Kidney (tissue), 13 donors: ENCODE measurements at regions not wholly inside any gene's neighbourhood (a gene's known extent, or its start where the extent isn't known, plus 50 kb on each side); places are given as distances from the start of the nearest gene placed in this dataset.

Experiments used
- DNase-seq, 5 donors: peaks; one replicate each; pipeline ENCODE4 v3.0.0-alpha.2; 2013 to 2020
- FAIRE-seq: peaks from 2 replicates; lab custom pipeline; 2012; peaks lifted over from hg19 to GRCh38; lab: Jason Lieb, UNC
- H3K27ac ChIP-seq, 2 donors: one replicate each; pipeline ENCODE4 v1.7.0; 2013; ENCODE audit warnings: low read depth in 2 of 2, low read length in 2 of 2, inconsistent platforms in 1 of 2
- H3K27me3 ChIP-seq: one replicate; pipeline ENCODE4 v1.7.1; 2013; ENCODE audit warnings: low read length, inconsistent platforms; ENCODE audit not compliant: control insufficient read depth, insufficient read depth
- H3K36me3 ChIP-seq, 3 donors: one replicate each; pipeline versions ENCODE4 v1.7.0 to v1.7.1; 2013; ENCODE audit warnings: low read length in 3 of 3, control low read depth in 1 of 3, inconsistent platforms in 1 of 3; ENCODE audit not compliant: insufficient read depth in 3 of 3, control insufficient read depth in 2 of 3
- H3K4me1 ChIP-seq, 3 donors: one replicate each; pipeline versions ENCODE4 v1.7.0 to v1.7.1; 2013; ENCODE audit warnings: low read length in 3 of 3, inconsistent platforms in 1 of 3, low read depth in 1 of 3; ENCODE audit not compliant: control insufficient read depth in 2 of 3, insufficient read depth in 2 of 3
- H3K4me3 ChIP-seq, 3 donors: one replicate each; pipeline versions ENCODE4 v1.7.0 to v1.8.1; 2013; ENCODE audit warnings: low read length in 3 of 3, control low read depth in 1 of 3, inconsistent platforms in 1 of 3
- H3K9ac ChIP-seq, 3 donors: one replicate each; pipeline versions ENCODE4 v1.7.0 to v1.7.1; 2013; ENCODE audit warnings: low read length in 3 of 3, control low read depth in 1 of 3, inconsistent platforms in 1 of 3
- H3K9me3 ChIP-seq, 3 donors: one replicate each; pipeline versions ENCODE4 v1.7.0 to v1.7.1; 2013; ENCODE audit warnings: low read length in 3 of 3, control low read depth in 1 of 3, inconsistent platforms in 1 of 3; ENCODE audit not compliant: control insufficient read depth in 2 of 3, insufficient read depth in 1 of 3
- CTCF ChIP-seq: IDR thresholded peaks from 3 replicates; pipeline ENCODE4 v1.5.1; 2012; ENCODE audit warnings: mild to moderate bottlenecking, moderate library complexity, borderline replicate concordance; ENCODE audit not compliant: insufficient read depth; ENCODE audit errors: extremely low read depth
- intact Hi-C: fragments of 100-400 bp; cut with DNase I; formaldehyde crosslinking; loops from one replicate; pipeline ENCODE4 v1.11.1; 2022
- donor health status: control.
- donor health status: control.
- donor health status: control.
- donor health status: control.
- donor health status: control.
- donor health status: DM: yes; HTN: yes; CAD: no.
- donor health status: Normal renal cell carcinoma (clear cell type).

DNA sequence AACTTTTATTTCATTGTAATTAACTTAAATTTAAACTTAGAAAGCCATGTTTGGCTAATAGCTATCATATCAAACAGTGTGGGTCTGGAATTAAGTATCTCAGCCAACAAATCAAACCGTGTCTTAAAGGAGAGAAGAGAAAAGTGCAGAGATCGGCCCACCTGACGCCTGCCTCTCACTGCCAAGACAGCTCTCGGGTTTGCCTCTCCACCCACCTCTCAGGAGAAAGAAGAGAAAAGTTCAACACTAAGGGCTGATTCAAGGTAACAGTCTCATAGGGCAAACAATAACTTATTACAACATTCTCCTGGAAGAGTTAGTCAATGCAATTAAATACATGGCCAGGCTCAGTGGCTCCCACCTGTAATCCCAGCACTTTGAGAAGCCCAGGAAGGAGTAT, 64.8 kb upstream of the PRR20G start:
- TF ChIP-seq CTCF: no peak
- Histone ChIP-seq H3K27me3 (no peaks in the 10 kb centered on the region), H3K27ac (no peak overlapping the region), H3K36me3 (no peaks in the 10 kb centered on the region), H3K4me1 (no peaks in the 10 kb centered on the region), H3K9ac (no peak overlapping the region), H3K9me3 (peaks cover 0 to 9% (median 0%) of the 10 kb centered on the region in 3 donors), H3K4me3 (no peak overlapping the region)
- FAIRE-seq (no peak), DNase-seq (no peak)
- intact Hi-C loops: no loop called here

- Histone ChIP-seq H3K36me3 (no peaks in the 10 kb centered on the region), H3K9ac (no peak overlapping the region), H3K4me3 (no peak overlapping the region), H3K4me1 (no peaks in the 10 kb centered on the region), H3K27me3 (no peaks in the 10 kb centered on the region), H3K9me3 (peaks cover 0 to 9% (median 0%) of the 10 kb centered on the region in 3 donors), H3K27ac (no peak overlapping the region)
- DNase-seq (peak in 3 of 5 donors; percentile 19 to 37 (median 34)), FAIRE-seq (no peak)
- intact Hi-C loops: no loop called here
- TF ChIP-seq CTCF: no peak
Observed at GRCh38 chr3:127351775-127352350, 64.0 kb upstream of the PRR20G start.

GRCh38 chr3:127351321-127351720, 63.5 kb upstream of the PRR20G start:
- H3K4me1 ChIP-seq: no peaks in the 10 kb centered on the region
- no peak overlapping the region for H3K4me3 ChIP-seq
- H3K27me3 ChIP-seq: no peaks in the 10 kb centered on the region
- DNase-seq: no peak
- TF ChIP-seq CTCF: no peak
- FAIRE-seq: no peak
- no peak overlapping the region for H3K9ac ChIP-seq
- no peaks in the 10 kb centered on the region for H3K36me3 ChIP-seq
- H3K9me3 ChIP-seq: peaks cover 0 to 3% (median 0%) of the 10 kb centered on the region in 3 donors
- intact Hi-C loops: no loop called here
- H3K27ac ChIP-seq: no peak overlapping the region
